Natural killer cell (primary cell): ENCODE measurements at regions not wholly inside any gene's neighbourhood (a gene's known extent, or its start where the extent isn't known, plus 50 kb on each side); places are given as distances from the start of the nearest gene placed in this dataset.
"Not testable (repeated sequence)": the region's sequence is repeated elsewhere in the genome, so short reads cannot be mapped to it uniquely, and the experiment has no call there.

ENCODE experiments used
- ATAC-seq, 3 donors: fragments of 150-1000 bp in 2 of 3; fragments of 200-7000 bp in 1 of 3; cut with Tn5 transposase; 1 replicate in 1 of 3; 2 replicates in 2 of 3; pipeline ENCODE4 v1.10.0; 2021; ENCODE audit warnings: mild to moderate bottlenecking in 2 of 3, moderate library complexity in 2 of 3
- DNase-seq, 2 donors: peaks; one replicate each; pipeline versions ENCODE4 v3.0.0 to v3.0.0-alpha.2; 2013 to 2021; ENCODE audit warnings: mixed read lengths in 1 of 2
- H3K27ac ChIP-seq: one replicate; pipeline ENCODE4 v1.5.1; 2013; ENCODE audit warnings: mild to moderate bottlenecking, low read length
- H3K27me3 ChIP-seq: one replicate; pipeline ENCODE4 v1.6.1; 2013; ENCODE audit warnings: low read length; ENCODE audit not compliant: control insufficient read depth, insufficient read depth
- H3K36me3 ChIP-seq: one replicate; pipeline ENCODE4 v1.6.1; 2013; ENCODE audit warnings: low read length; ENCODE audit not compliant: control insufficient read depth, insufficient read depth
- H3K4me1 ChIP-seq: one replicate; pipeline ENCODE4 v1.6.1; 2013; ENCODE audit warnings: low read length; ENCODE audit not compliant: control insufficient read depth, insufficient read depth
- H3K4me3 ChIP-seq: one replicate; pipeline ENCODE4 v1.5.1; 2013; ENCODE audit warnings: low read length
- H3K9me3 ChIP-seq: one replicate; pipeline ENCODE4 v1.6.1; 2013; ENCODE audit warnings: low read length; ENCODE audit not compliant: control insufficient read depth, insufficient read depth
- H3K27ac Mint-ChIP-seq, 2 donors: one replicate each; pipeline ENCODE4 v1.8.0; 2022; ENCODE audit warnings: mild to moderate bottlenecking in 2 of 2, mixed read lengths in 2 of 2, moderate library complexity in 1 of 2
- H3K27me3 Mint-ChIP-seq, 2 donors: one replicate each; pipeline ENCODE4 v1.8.0; 2022; ENCODE audit warnings: low read depth in 2 of 2, mixed read lengths in 2 of 2
- H3K36me3 Mint-ChIP-seq: one replicate; pipeline ENCODE4 v1.8.0; 2022; ENCODE audit warnings: mixed read lengths
- H3K4me1 Mint-ChIP-seq, 2 donors: one replicate each; pipeline ENCODE4 v1.8.0; 2022; ENCODE audit warnings: mixed read lengths in 2 of 2
- H3K4me3 Mint-ChIP-seq: one replicate; pipeline ENCODE4 v1.8.0; 2022; ENCODE audit warnings: mild to moderate bottlenecking, moderate library complexity, mixed read lengths
- H3K9me3 Mint-ChIP-seq, 2 donors: one replicate each; pipeline ENCODE4 v1.8.0; 2022; ENCODE audit warnings: mixed read lengths in 2 of 2
- CTCF ChIP-seq: fragments of 200-600 bp; IDR thresholded peaks from one replicate; pipeline ENCODE4 v1.8.0; 2022; ENCODE audit warnings: antibody characterized with exemption
- WGBS: methylation state at CpG from one replicate; pipeline ENCODE4 v1.1.7; 2013; ENCODE audit warnings: missing lambda C conversion rate; ENCODE audit not compliant: insufficient coverage; 5-methylcytosine and 5-hydroxymethylcytosine counted together
- intact Hi-C: fragments of 100-400 bp; cut with micrococcal nuclease; formaldehyde crosslinking; loops from one replicate; pipeline ENCODE4 v1.14.2; 2022

- H3K4me3 Mint-ChIP-seq: peak overlapping the region; percentile 89
- DNase-seq (no peak), ATAC-seq (no peak)
- H3K36me3 ChIP-seq: no peaks in the 10 kb centered on the region
- no peak for TF ChIP-seq CTCF
- peak overlapping the region; percentile 95 to 99 for H3K27ac Mint-ChIP-seq
- no peaks in the 10 kb centered on the region for H3K27me3 Mint-ChIP-seq
- H3K4me1 Mint-ChIP-seq: peaks cover 76 to 77% of the 10 kb centered on the region in 2 donors
- no peaks in the 10 kb centered on the region for H3K27me3 ChIP-seq
- no peaks in the 10 kb centered on the region for H3K9me3 Mint-ChIP-seq
- H3K4me1 ChIP-seq: peaks cover 87% of the 10 kb centered on the region
- no peak overlapping the region for H3K4me3 ChIP-seq
- 84% methylated on average over 6 of the region's 6 CpGs for WGBS
- no peaks in the 10 kb centered on the region for H3K9me3 ChIP-seq
- peak overlapping the region; percentile 97 for H3K27ac ChIP-seq
- H3K36me3 Mint-ChIP-seq: no peaks in the 10 kb centered on the region
- intact Hi-C loops: loop anchor here (2.0 to 5.0 kb wide), 4 partner anchors 36 to 1996 kb away; partner anchors contain the start of gene WAC
Measured at GRCh38 chr10:30528429-30528786, 94.4 kb downstream of the MAP3K8 start.

- peak overlapping the region; percentile 89 for H3K4me3 Mint-ChIP-seq
- no peak for TF ChIP-seq CTCF
Measured at GRCh38 chr10:30527623-30528428, 93.8 kb downstream of the MAP3K8 start.

GRCh38 chr10:30522661-30523078, 88.7 kb downstream of the MAP3K8 start:
- intact Hi-C loops, H3K36me3 ChIP-seq, H3K9me3 ChIP-seq, H3K36me3 Mint-ChIP-seq, H3K27me3 Mint-ChIP-seq, H3K27me3 ChIP-seq, H3K4me3 ChIP-seq, H3K9me3 Mint-ChIP-seq: not testable (repeated sequence)
- peak; percentile 38 to 57 for DNase-seq
- Mint-ChIP-seq H3K4me3 (peak overlapping the region; percentile 77), H3K4me1 (peaks cover 47 to 48% of the 10 kb centered on the region in 2 donors), H3K27ac (peak overlapping the region; percentile 91 to 93)
- Histone ChIP-seq H3K27ac (peak overlapping the region; percentile 53), H3K4me1 (peaks cover 49% of the 10 kb centered on the region)
- ATAC-seq: peak; percentile 18 to 68 (median 29)
- 66% methylated on average over 7 of the region's 8 CpGs for WGBS

More at GRCh38 chr10:30527623-30528428, 93.8 kb downstream of the MAP3K8 start:
- Histone ChIP-seq H3K36me3 (no peaks in the 10 kb centered on the region), H3K27ac (peak overlapping the region; percentile 97), H3K9me3 (no peaks in the 10 kb centered on the region), H3K4me1 (peaks cover 89% of the 10 kb centered on the region), H3K4me3 (no peak overlapping the region), H3K27me3 (no peaks in the 10 kb centered on the region)
- H3K4me1 Mint-ChIP-seq: peaks cover 76 to 77% of the 10 kb centered on the region in 2 donors
- H3K27ac Mint-ChIP-seq: peak overlapping the region; percentile 95 to 99
- H3K9me3 Mint-ChIP-seq: no peaks in the 10 kb centered on the region
- peak; percentile 38 to 53 for DNase-seq
- intact Hi-C loops: loop anchor here (2.0 to 5.0 kb wide), 4 partner anchors 36 to 1996 kb away; partner anchors contain the start of gene WAC
- H3K27me3 Mint-ChIP-seq: no peaks in the 10 kb centered on the region
- no peaks in the 10 kb centered on the region for H3K36me3 Mint-ChIP-seq
- WGBS: 37% methylated on average over 12 of the region's 12 CpGs
- no peak for ATAC-seq

GRCh38 chr10:30518907-30519306, 84.9 kb downstream of the MAP3K8 start:
- no peak overlapping the region for H3K4me3 ChIP-seq
- Mint-ChIP-seq H3K36me3 (no peaks in the 10 kb centered on the region), H3K27ac (peak overlapping the region in 1 of 2 donors; percentile 20), H3K4me1 (peaks cover 26 to 31% of the 10 kb centered on the region in 2 donors), H3K27me3 (no peaks in the 10 kb centered on the region), H3K9me3 (no peaks in the 10 kb centered on the region), H3K4me3 (no peak overlapping the region)
- H3K27ac ChIP-seq: no peak overlapping the region
- 100% methylated on average over 1 of the region's 1 CpG for WGBS
- intact Hi-C loops: no loop called here
- no peak for TF ChIP-seq CTCF
- DNase-seq: no peak
- H3K27me3 ChIP-seq: no peaks in the 10 kb centered on the region
- peaks cover 17% of the 10 kb centered on the region for H3K4me1 ChIP-seq
- ATAC-seq: no peak
- H3K36me3 ChIP-seq: no peaks in the 10 kb centered on the region
- H3K9me3 ChIP-seq: no peaks in the 10 kb centered on the region
